Neural progenitor cell (in vitro differentiated cells): ENCODE measurements at regions not wholly inside any gene's neighbourhood (a gene's known extent, or its start where the extent isn't known, plus 50 kb on each side); places are given as distances from the start of the nearest gene placed in this dataset.
"Not testable (repeated sequence)": the region's sequence is repeated elsewhere in the genome, so short reads cannot be mapped to it uniquely, and the experiment has no call there.

ENCODE experiments used
- DNase-seq: peaks from one replicate; pipeline ENCODE4 v3.0.0-alpha.2; 2016; ENCODE audit warnings: low spot score
- H2AFZ ChIP-seq: fragments of 200-600 bp; sonication (generic); replicated peaks from 2 replicates; pipeline ENCODE4 v1.6.1; 2016; ENCODE audit warnings: antibody characterized with exemption
- H3F3A ChIP-seq: fragments of 200-600 bp; sonication (generic); 2 replicates; pipeline ENCODE4 v1.6.1; 2016; ENCODE audit warnings: antibody characterized with exemption, low read depth
- H3K27ac ChIP-seq: fragments of 200-600 bp; sonication (generic); 2 replicates; pipeline ENCODE4 v1.5.1; 2016; ENCODE audit warnings: mild to moderate bottlenecking
- H3K27me3 ChIP-seq: fragments of 200-600 bp; sonication (generic); 2 replicates; pipeline ENCODE4 v1.6.1; 2016; ENCODE audit warnings: mild to moderate bottlenecking, moderate library complexity
- H3K36me3 ChIP-seq: fragments of 200-600 bp; sonication (generic); 2 replicates; pipeline ENCODE4 v1.5.1; 2016
- H3K4me1 ChIP-seq: fragments of 200-600 bp; sonication (generic); 2 replicates; pipeline ENCODE4 v1.6.1; 2016; ENCODE audit warnings: mixed run types
- H3K4me2 ChIP-seq: fragments of 200-600 bp; sonication (generic); 2 replicates; pipeline ENCODE4 v1.6.1; 2016
- H3K4me3 ChIP-seq: fragments of 200-600 bp; sonication (generic); 2 replicates; pipeline ENCODE4 v1.5.1; 2016
- H3K79me2 ChIP-seq: fragments of 200-600 bp; sonication (generic); 2 replicates; pipeline ENCODE4 v1.6.1; 2016; ENCODE audit warnings: low read depth
- H3K9ac ChIP-seq: fragments of 200-600 bp; sonication (generic); 2 replicates; pipeline ENCODE4 v1.6.1; 2016
- H3K9me3 ChIP-seq: fragments of 200-600 bp; sonication (generic); 2 replicates; pipeline ENCODE4 v1.5.1; 2016; ENCODE audit warnings: low read depth
- H4K20me1 ChIP-seq: fragments of 200-600 bp; sonication (generic); 2 replicates; pipeline ENCODE4 v1.6.1; 2016; ENCODE audit warnings: low read depth
- H3K27ac Mint-ChIP-seq: 3 replicates; pipeline ENCODE4 v1.8.0; 2021; ENCODE audit warnings: mixed read lengths
- H3K27me3 Mint-ChIP-seq: 2 replicates; pipeline ENCODE4 v1.8.0; 2022; ENCODE audit warnings: low read depth, mild to moderate bottlenecking, inconsistent platforms, moderate library complexity, mixed read lengths; ENCODE audit not compliant: insufficient read depth
- H3K36me3 Mint-ChIP-seq: 3 replicates; pipeline ENCODE4 v1.8.0; 2021; ENCODE audit warnings: mixed read lengths
- H3K4me1 Mint-ChIP-seq: 3 replicates; pipeline ENCODE4 v1.8.0; 2021; ENCODE audit warnings: mixed read lengths
- H3K4me3 Mint-ChIP-seq: 3 replicates; pipeline ENCODE4 v1.8.0; 2021; ENCODE audit warnings: mild to moderate bottlenecking, moderate library complexity, mixed read lengths
- H3K9me3 Mint-ChIP-seq: 3 replicates; pipeline ENCODE4 v1.8.0; 2020; ENCODE audit warnings: mixed read lengths
- CTCF ChIP-seq: fragments of 200-600 bp; sonication (generic); IDR thresholded peaks from 2 replicates; pipeline ENCODE4 v1.5.1; 2017; ENCODE audit warnings: antibody characterized with exemption, mild to moderate bottlenecking
- EZH2 ChIP-seq: fragments of 200-600 bp; sonication (generic); IDR thresholded peaks from 2 replicates; pipeline ENCODE4 v1.6.1; 2017; ENCODE audit warnings: antibody characterized with exemption, mild to moderate bottlenecking, moderate library complexity
- EZH2phosphoT487 ChIP-seq: fragments of 200-600 bp; sonication (generic); IDR thresholded peaks from 2 replicates; pipeline ENCODE4 v1.6.1; 2017; ENCODE audit warnings: antibody characterized with exemption

- no peak for DNase-seq
- H3K4me1 Mint-ChIP-seq, result no peaks in the 10 kb centered on the region
Measured at GRCh38 chr3:68515237-68515636, 417.1 kb downstream of the TAFA4 start.

GRCh38 chr3:68504201-68504600, 428.1 kb downstream of the TAFA4 start:
- no peaks in the 10 kb centered on the region for H3K36me3 Mint-ChIP-seq
- Histone ChIP-seq H3K36me3 (no peaks in the 10 kb centered on the region), H4K20me1 (no peaks in the 10 kb centered on the region), H3K4me3 (no peak overlapping the region), H2AFZ (no peak overlapping the region), H3K9me3 (no peaks in the 10 kb centered on the region), H3K27me3 (no peaks in the 10 kb centered on the region), H3K9ac (no peak overlapping the region), H3K4me2 (peak overlapping the region; percentile 31), H3F3A (no peaks in the 10 kb centered on the region), H3K79me2 (no peaks in the 10 kb centered on the region), H3K4me1 (peaks cover 10% of the 10 kb centered on the region), H3K27ac (peak overlapping the region; percentile 9)
- H3K27ac Mint-ChIP-seq, result peak overlapping the region; percentile 10
- no peak for TF ChIP-seq EZH2phosphoT487
- no peak for TF ChIP-seq EZH2
- no peak for TF ChIP-seq CTCF
- H3K4me3 Mint-ChIP-seq, result no peak overlapping the region
- no peaks in the 10 kb centered on the region for H3K27me3 Mint-ChIP-seq
- H3K9me3 Mint-ChIP-seq, result no peaks in the 10 kb centered on the region
- DNase-seq, result peak; percentile 64
- peaks cover 14% of the 10 kb centered on the region for H3K4me1 Mint-ChIP-seq

More at GRCh38 chr3:68515237-68515636, 417.1 kb downstream of the TAFA4 start:
- H3K9ac ChIP-seq, result no peak overlapping the region
- H3K4me2 ChIP-seq, result no peak overlapping the region
- H3K27ac ChIP-seq, result no peak overlapping the region
- no peaks in the 10 kb centered on the region for H3K36me3 Mint-ChIP-seq
- no peaks in the 10 kb centered on the region for H3K9me3 ChIP-seq
- H3K9me3 Mint-ChIP-seq, result no peaks in the 10 kb centered on the region
- no peaks in the 10 kb centered on the region for H3F3A ChIP-seq
- no peaks in the 10 kb centered on the region for H4K20me1 ChIP-seq
- H3K27me3 Mint-ChIP-seq, result no peaks in the 10 kb centered on the region
- no peak overlapping the region for H3K4me3 Mint-ChIP-seq
- no peaks in the 10 kb centered on the region for H3K79me2 ChIP-seq
- no peaks in the 10 kb centered on the region for H3K4me1 ChIP-seq
- no peak overlapping the region for H2AFZ ChIP-seq
- H3K36me3 ChIP-seq, result no peaks in the 10 kb centered on the region
- H3K4me3 ChIP-seq, result no peak overlapping the region
- TF ChIP-seq CTCF (no peak), EZH2 (no peak)
- no peak overlapping the region for H3K27ac Mint-ChIP-seq
- no peaks in the 10 kb centered on the region for H3K27me3 ChIP-seq

GRCh38 chr3:68485845-68486244, 446.5 kb downstream of the TAFA4 start:
- H3K27ac Mint-ChIP-seq, DNase-seq, H3K79me2 ChIP-seq, H3K36me3 ChIP-seq, H3K27me3 ChIP-seq, H2AFZ ChIP-seq, H3K4me2 ChIP-seq, H3K9ac ChIP-seq, H3K9me3 Mint-ChIP-seq, H3K36me3 Mint-ChIP-seq, H3K9me3 ChIP-seq, H3K4me3 Mint-ChIP-seq, H3K27me3 Mint-ChIP-seq, H3K27ac ChIP-seq, H4K20me1 ChIP-seq, H3K4me3 ChIP-seq, H3F3A ChIP-seq: not testable (repeated sequence)
- peaks cover 16% of the 10 kb centered on the region for H3K4me1 Mint-ChIP-seq
- H3K4me1 ChIP-seq, result peaks cover 30% of the 10 kb centered on the region

- H3K79me2 ChIP-seq, result no peaks in the 10 kb centered on the region
- Mint-ChIP-seq H3K36me3 (no peaks in the 10 kb centered on the region), H3K27me3 (no peaks in the 10 kb centered on the region), H3K27ac (no peak overlapping the region), H3K4me1 (peaks cover 16% of the 10 kb centered on the region), H3K9me3 (no peaks in the 10 kb centered on the region), H3K4me3 (no peak overlapping the region)
- no peak overlapping the region for H3K27ac ChIP-seq
- no peak overlapping the region for H3K9ac ChIP-seq
- H3K4me3 ChIP-seq, result no peak overlapping the region
- H3K4me1 ChIP-seq, result peaks cover 30% of the 10 kb centered on the region
- DNase-seq, result peak; percentile 54
- no peaks in the 10 kb centered on the region for H4K20me1 ChIP-seq
- H3K9me3 ChIP-seq, result no peaks in the 10 kb centered on the region
- no peak overlapping the region for H2AFZ ChIP-seq
- peak overlapping the region; percentile 49 for H3K4me2 ChIP-seq
- no peaks in the 10 kb centered on the region for H3K36me3 ChIP-seq
- no peak for TF ChIP-seq CTCF
- no peak for TF ChIP-seq EZH2
- TF ChIP-seq EZH2phosphoT487, result no peak
- H3K27me3 ChIP-seq, result no peaks in the 10 kb centered on the region
- H3F3A ChIP-seq, result peaks cover 2% of the 10 kb centered on the region
Measured at GRCh38 chr3:68485051-68485450, 447.3 kb downstream of the TAFA4 start.
